CD4-positive, CD25-positive, alpha-beta regulatory T cell (primary cell): ENCODE measurements at regions not wholly inside any gene's neighbourhood (a gene's known extent, or its start where the extent isn't known, plus 50 kb on each side); places are given as distances from the start of the nearest gene placed in this dataset.
"Not testable (repeated sequence)": the region's sequence is repeated elsewhere in the genome, so short reads cannot be mapped to it uniquely, and the experiment has no call there.

Source experiments
- ATAC-seq, 2 donors: fragments of 150-1000 bp; cut with Tn5 transposase; one replicate each; pipeline ENCODE4 v1.10.0; 2021; ENCODE audit warnings: low read depth in 2 of 2, moderate number of reproducible peaks in 2 of 2, moderate library complexity in 1 of 2
- DNase-seq, 3 donors: peaks; one replicate each; pipeline versions ENCODE4 v3.0.0 to v3.0.0-alpha.2; 2012 to 2022; ENCODE audit warnings: mixed read lengths in 1 of 3
- H3K27ac ChIP-seq: one replicate; pipeline ENCODE4 v1.7.0; 2013; ENCODE audit warnings: mild to moderate bottlenecking, low read length; ENCODE audit not compliant: insufficient read depth, poor library complexity, severe bottlenecking
- H3K27me3 ChIP-seq: one replicate; pipeline ENCODE4 v1.7.0; 2013; ENCODE audit warnings: low read length; ENCODE audit not compliant: control insufficient read depth, insufficient read depth
- H3K36me3 ChIP-seq: one replicate; pipeline ENCODE4 v1.7.0; 2013; ENCODE audit warnings: mild to moderate bottlenecking, low read length, moderate library complexity; ENCODE audit not compliant: control insufficient read depth, insufficient read depth
- H3K4me1 ChIP-seq: 2 replicates; pipeline ENCODE4 v1.7.0; 2013; ENCODE audit warnings: mild to moderate bottlenecking, low read length; ENCODE audit not compliant: insufficient read depth, control insufficient read depth, poor library complexity, severe bottlenecking
- H3K4me3 ChIP-seq: one replicate; pipeline ENCODE4 v1.7.0; 2013; ENCODE audit warnings: low read depth, mild to moderate bottlenecking, low read length, moderate library complexity
- H3K9me3 ChIP-seq, 2 experiments: 1 replicate in 1 of 2; 2 replicates in 1 of 2; pipeline ENCODE4 v1.7.0; 2013; ENCODE audit warnings: low read length in 2 of 2, mild to moderate bottlenecking in 1 of 2, moderate library complexity in 1 of 2; ENCODE audit not compliant: control insufficient read depth in 2 of 2
- H3K27ac Mint-ChIP-seq, 3 donors: one replicate each; pipeline ENCODE4 v1.8.0; 2020 to 2022; ENCODE audit warnings: mild to moderate bottlenecking in 3 of 3, mixed read lengths in 3 of 3, moderate library complexity in 2 of 3
- H3K27me3 Mint-ChIP-seq: one replicate; pipeline ENCODE4 v1.8.0; 2022; ENCODE audit warnings: mild to moderate bottlenecking, mixed read lengths
- H3K36me3 Mint-ChIP-seq: one replicate; pipeline ENCODE4 v1.8.0; 2020; ENCODE audit warnings: mixed read lengths
- H3K4me1 Mint-ChIP-seq, 4 donors: one replicate each; pipeline ENCODE4 v1.8.0; 2020 to 2022; ENCODE audit warnings: mixed read lengths in 4 of 4, mild to moderate bottlenecking in 1 of 4
- H3K4me3 Mint-ChIP-seq, 4 donors: one replicate each; pipeline ENCODE4 v1.8.0; 2020 to 2022; ENCODE audit warnings: mild to moderate bottlenecking in 4 of 4, mixed read lengths in 4 of 4, moderate library complexity in 3 of 4
- H3K9me3 Mint-ChIP-seq, 7 donors: one replicate each; pipeline ENCODE4 v1.8.0; 2020 to 2022; ENCODE audit warnings: mixed read lengths in 7 of 7, mild to moderate bottlenecking in 3 of 7, moderate library complexity in 2 of 7

DNA sequence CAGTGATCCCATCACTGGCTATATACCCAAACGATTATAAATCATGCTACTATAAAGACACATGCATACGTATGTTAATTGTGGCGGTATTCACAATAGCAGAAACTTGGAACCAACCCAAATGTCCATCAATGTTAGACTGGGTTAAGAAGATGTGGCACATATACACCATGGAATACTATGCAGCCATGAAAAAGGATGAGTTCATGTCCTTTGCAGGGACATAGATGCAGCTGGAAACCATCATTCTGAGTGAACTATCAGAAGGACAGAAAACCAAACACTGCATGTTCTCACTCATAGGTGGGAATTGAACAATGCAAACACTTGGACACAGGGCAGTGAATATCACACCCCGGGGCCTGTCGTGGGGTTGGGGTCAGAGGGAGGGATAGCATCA, 1335.4 kb downstream of the EPHA7 start:
- DNase-seq: not testable (repeated sequence)

DNA sequence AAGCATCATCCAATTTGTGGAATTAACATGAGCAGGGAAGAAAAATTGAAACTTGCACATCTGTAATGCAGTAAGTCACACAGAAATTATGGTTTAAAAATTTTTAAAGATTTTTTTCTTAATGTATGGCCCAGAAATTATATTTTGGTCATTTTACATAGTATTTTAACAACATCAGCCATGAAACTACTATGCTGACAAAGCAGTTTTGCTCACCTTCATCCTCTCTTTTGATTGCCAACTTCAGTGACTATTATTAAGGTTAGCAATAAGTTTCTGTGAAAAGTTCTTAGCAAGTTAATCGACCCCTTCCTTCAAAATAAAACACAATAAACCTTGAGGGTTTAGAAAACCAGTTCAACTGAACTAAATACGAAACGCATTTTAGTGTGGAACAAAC, 1347.0 kb downstream of the EPHA7 start:
- H3K4me3 Mint-ChIP-seq: no peak overlapping the region
- Histone ChIP-seq H3K9me3 (no peaks in the 10 kb centered on the region), H3K4me3 (no peak overlapping the region), H3K4me1 (no peaks in the 10 kb centered on the region), H3K27ac (no peak overlapping the region), H3K27me3 (no peaks in the 10 kb centered on the region), H3K36me3 (no peaks in the 10 kb centered on the region)
- no peaks in the 10 kb centered on the region for H3K36me3 Mint-ChIP-seq
- H3K4me1 Mint-ChIP-seq: no peaks in the 10 kb centered on the region
- H3K9me3 Mint-ChIP-seq: peaks cover 0 to 12% (median 5%) of the 10 kb centered on the region in 7 donors
- H3K27me3 Mint-ChIP-seq: no peaks in the 10 kb centered on the region
- no peak for DNase-seq
- ATAC-seq: no peak
- no peak overlapping the region for H3K27ac Mint-ChIP-seq

More for the DNA sequence above, 1335.4 kb downstream of the EPHA7 start:
- H3K4me3 Mint-ChIP-seq, H3K27ac Mint-ChIP-seq, H3K27me3 ChIP-seq, H3K36me3 Mint-ChIP-seq, H3K4me1 Mint-ChIP-seq, H3K4me3 ChIP-seq, H3K27ac ChIP-seq, H3K36me3 ChIP-seq, ATAC-seq, H3K4me1 ChIP-seq, H3K27me3 Mint-ChIP-seq, H3K9me3 ChIP-seq: not testable (repeated sequence)
- H3K9me3 Mint-ChIP-seq: peaks cover 3 to 30% (median 7%) of the 10 kb centered on the region in 7 donors

DNA sequence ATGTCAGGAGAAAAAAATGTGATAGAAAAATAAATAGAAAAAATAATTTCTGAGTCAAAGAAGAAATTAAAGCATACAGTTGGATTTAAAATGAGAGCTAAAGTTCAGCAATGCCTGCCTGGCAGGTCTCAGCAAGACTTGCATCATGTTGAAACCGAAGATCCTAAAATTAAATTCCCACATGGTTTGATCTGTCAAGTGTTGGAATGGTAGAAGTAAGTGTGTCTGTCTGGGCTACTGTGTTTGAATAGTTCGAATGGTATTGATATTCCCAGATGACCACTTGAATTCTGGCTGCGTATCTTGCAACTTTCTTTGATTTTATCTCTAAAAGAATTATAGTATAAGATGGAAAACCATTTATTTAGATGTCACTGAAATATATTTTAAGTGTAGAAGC, 1349.6 kb downstream of the EPHA7 start:
- Histone ChIP-seq H3K27ac (no peak overlapping the region), H3K9me3 (no peaks in the 10 kb centered on the region), H3K27me3 (no peaks in the 10 kb centered on the region), H3K4me1 (no peaks in the 10 kb centered on the region), H3K4me3 (no peak overlapping the region), H3K36me3 (no peaks in the 10 kb centered on the region)
- no peak for ATAC-seq
- no peak overlapping the region for H3K4me3 Mint-ChIP-seq
- H3K27me3 Mint-ChIP-seq: no peaks in the 10 kb centered on the region
- no peak for DNase-seq
- H3K27ac Mint-ChIP-seq: no peak overlapping the region
- H3K4me1 Mint-ChIP-seq: no peaks in the 10 kb centered on the region
- peaks cover 0 to 8% (median 3%) of the 10 kb centered on the region in 7 donors for H3K9me3 Mint-ChIP-seq
- no peaks in the 10 kb centered on the region for H3K36me3 Mint-ChIP-seq

DNA sequence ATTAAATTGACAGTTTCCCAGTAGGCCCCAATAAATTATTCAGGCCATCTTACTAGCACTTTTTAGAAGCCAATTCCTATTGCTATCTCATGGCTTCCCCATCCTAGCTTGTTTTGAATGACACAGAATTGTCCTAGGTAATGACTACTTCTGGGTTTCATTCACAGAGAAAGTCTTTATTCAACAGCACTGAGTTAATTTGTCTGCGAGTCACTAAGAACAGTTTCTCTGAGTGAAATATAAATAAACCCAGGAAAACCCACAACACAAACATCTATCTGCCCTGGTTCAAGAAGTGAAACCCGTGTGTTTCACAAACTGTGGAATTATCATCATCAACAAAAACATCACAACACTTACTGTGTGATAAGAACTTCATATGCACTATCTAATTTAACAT, 1366.8 kb downstream of the EPHA7 start:
- no peaks in the 10 kb centered on the region for H3K4me1 ChIP-seq
- no peak overlapping the region for H3K4me3 Mint-ChIP-seq
- no peak for ATAC-seq
- DNase-seq: no peak
- H3K27me3 Mint-ChIP-seq: no peaks in the 10 kb centered on the region
- no peak overlapping the region for H3K27ac ChIP-seq
- no peak overlapping the region for H3K4me3 ChIP-seq
- peaks cover 3 to 16% (median 4%) of the 10 kb centered on the region in 7 donors for H3K9me3 Mint-ChIP-seq
- H3K9me3 ChIP-seq: no peaks in the 10 kb centered on the region
- no peaks in the 10 kb centered on the region for H3K27me3 ChIP-seq
- no peaks in the 10 kb centered on the region for H3K4me1 Mint-ChIP-seq
- H3K27ac Mint-ChIP-seq: no peak overlapping the region
- H3K36me3 Mint-ChIP-seq: no peaks in the 10 kb centered on the region
- no peaks in the 10 kb centered on the region for H3K36me3 ChIP-seq

DNA sequence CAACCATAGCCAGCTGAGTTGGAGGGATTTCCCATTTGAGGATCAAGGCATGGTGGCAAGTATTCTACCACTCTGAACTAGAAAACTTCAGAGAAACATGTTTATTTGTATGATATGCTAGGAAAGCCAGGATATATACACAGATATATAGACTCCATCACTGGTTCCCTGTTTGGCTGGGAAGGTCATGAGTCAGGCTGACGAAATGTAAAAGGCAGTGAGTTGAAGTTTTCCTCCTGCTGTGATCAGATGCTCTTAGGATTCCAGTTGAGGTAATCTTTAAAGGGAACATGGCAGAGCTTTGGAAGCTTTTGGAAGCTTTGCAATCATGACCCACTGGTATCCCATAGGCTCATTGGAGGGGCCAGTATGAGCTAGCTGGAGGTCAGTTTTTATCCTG, 1369.1 kb downstream of the EPHA7 start:
- H3K27ac Mint-ChIP-seq: no peak overlapping the region
- Histone ChIP-seq H3K4me1 (no peaks in the 10 kb centered on the region), H3K27ac (no peak overlapping the region), H3K36me3 (no peaks in the 10 kb centered on the region), H3K4me3 (no peak overlapping the region), H3K9me3 (no peaks in the 10 kb centered on the region), H3K27me3 (no peaks in the 10 kb centered on the region)
- no peaks in the 10 kb centered on the region for H3K27me3 Mint-ChIP-seq
- H3K9me3 Mint-ChIP-seq: peaks cover 2 to 16% (median 4%) of the 10 kb centered on the region in 7 donors
- H3K36me3 Mint-ChIP-seq: no peaks in the 10 kb centered on the region
- ATAC-seq: no peak
- no peak overlapping the region for H3K4me3 Mint-ChIP-seq
- H3K4me1 Mint-ChIP-seq: no peaks in the 10 kb centered on the region
- DNase-seq: no peak

DNA sequence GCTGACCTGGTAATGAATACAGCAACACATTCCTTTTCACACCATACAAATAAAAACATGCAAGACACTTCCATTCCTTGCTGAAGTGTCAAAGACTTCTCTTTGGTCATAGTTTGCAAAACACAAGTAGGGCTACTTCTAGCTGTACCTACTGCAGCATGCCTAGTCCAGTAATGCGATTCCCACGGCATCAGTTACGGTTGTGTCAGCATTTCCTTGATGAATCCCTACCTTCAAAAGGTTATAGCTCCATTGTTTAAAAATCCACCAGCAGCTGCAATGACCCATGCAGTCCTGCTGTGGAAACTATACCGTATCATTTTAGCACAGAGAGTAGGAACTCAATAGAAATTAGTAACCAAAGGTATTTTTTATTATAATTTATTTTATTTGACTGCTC, 1371.5 kb downstream of the EPHA7 start:
- H3K9me3 Mint-ChIP-seq: peaks cover 2 to 15% (median 6%) of the 10 kb centered on the region in 7 donors
- no peaks in the 10 kb centered on the region for H3K36me3 Mint-ChIP-seq
- no peak overlapping the region for H3K4me3 Mint-ChIP-seq
- ATAC-seq: no peak
- no peaks in the 10 kb centered on the region for H3K36me3 ChIP-seq
- H3K4me1 ChIP-seq: no peaks in the 10 kb centered on the region
- H3K27ac Mint-ChIP-seq: no peak overlapping the region
- H3K27ac ChIP-seq: no peak overlapping the region
- no peak for DNase-seq
- no peaks in the 10 kb centered on the region for H3K4me1 Mint-ChIP-seq
- H3K4me3 ChIP-seq: no peak overlapping the region
- no peaks in the 10 kb centered on the region for H3K27me3 ChIP-seq
- H3K9me3 ChIP-seq: no peaks in the 10 kb centered on the region
- H3K27me3 Mint-ChIP-seq: no peaks in the 10 kb centered on the region

DNA sequence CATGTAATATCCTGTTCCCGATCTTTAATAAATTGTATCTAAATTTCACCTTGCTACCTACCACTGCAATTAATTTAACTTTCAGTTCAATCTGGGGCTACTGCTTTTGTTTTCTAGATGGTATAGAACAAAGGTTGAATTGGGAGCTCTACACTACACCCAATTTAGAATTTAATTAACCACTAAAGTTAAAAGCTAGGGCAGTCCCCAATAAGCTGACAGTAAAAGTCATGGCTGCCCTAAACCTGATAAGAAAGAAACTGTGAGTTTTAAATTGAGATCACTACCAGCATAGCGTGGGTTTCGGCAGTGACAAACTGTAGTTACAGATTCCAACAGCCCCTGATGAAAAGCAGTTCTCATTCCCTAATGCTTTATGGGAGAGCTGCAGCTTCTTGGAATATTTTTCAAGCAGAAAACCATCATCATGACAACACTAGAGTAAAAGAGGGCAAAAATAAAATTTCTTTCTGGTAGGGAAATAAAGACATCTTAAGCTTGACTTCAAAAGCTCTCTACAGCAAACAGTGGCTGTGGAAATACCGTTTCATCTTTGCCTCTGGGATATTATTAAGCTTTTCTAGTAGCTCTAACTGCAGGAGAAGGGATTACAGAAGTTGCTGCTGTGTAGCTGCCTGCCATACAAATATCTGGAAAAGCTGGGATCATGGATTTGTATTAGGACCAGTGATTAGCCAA, 1372.1 kb downstream of the EPHA7 start:
- Mint-ChIP-seq H3K27me3 (no peaks in the 10 kb centered on the region), H3K9me3 (peaks cover 2 to 11% (median 7%) of the 10 kb centered on the region in 7 donors), H3K4me3 (no peak overlapping the region), H3K4me1 (no peaks in the 10 kb centered on the region), H3K36me3 (no peaks in the 10 kb centered on the region), H3K27ac (no peak overlapping the region)
- Histone ChIP-seq H3K27me3 (no peaks in the 10 kb centered on the region), H3K4me1 (no peaks in the 10 kb centered on the region), H3K36me3 (no peaks in the 10 kb centered on the region), H3K4me3 (no peak overlapping the region), H3K27ac (no peak overlapping the region), H3K9me3 (no peaks in the 10 kb centered on the region)
- ATAC-seq (no peak), DNase-seq (no peak)

DNA sequence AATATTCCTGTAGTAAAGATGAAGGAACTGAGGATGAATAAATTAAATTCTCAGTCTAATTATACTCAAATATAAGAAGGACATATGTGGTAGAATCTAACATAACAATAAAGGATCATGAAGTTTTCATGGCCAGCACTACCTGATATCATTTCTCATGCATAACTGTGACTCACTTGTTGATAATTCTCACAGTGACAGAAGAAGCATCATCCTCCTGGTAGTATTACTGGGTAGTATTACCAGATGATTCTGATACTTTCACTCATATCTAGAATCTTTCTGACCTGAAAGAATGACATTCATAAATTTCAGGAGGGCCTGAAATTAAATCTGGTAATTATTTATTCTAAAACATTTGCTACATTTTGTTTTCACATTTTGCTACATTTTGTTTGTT, 1375.0 kb downstream of the EPHA7 start:
- H3K27me3 ChIP-seq: no peaks in the 10 kb centered on the region
- no peak overlapping the region for H3K27ac ChIP-seq
- DNase-seq (no peak), ATAC-seq (no peak)
- Mint-ChIP-seq H3K9me3 (peaks cover 0 to 9% (median 5%) of the 10 kb centered on the region in 7 donors), H3K4me3 (no peak overlapping the region), H3K27ac (no peak overlapping the region), H3K36me3 (no peaks in the 10 kb centered on the region), H3K27me3 (no peaks in the 10 kb centered on the region), H3K4me1 (no peaks in the 10 kb centered on the region)
- H3K9me3 ChIP-seq: no peaks in the 10 kb centered on the region
- H3K36me3 ChIP-seq: no peaks in the 10 kb centered on the region
- no peak overlapping the region for H3K4me3 ChIP-seq
- no peaks in the 10 kb centered on the region for H3K4me1 ChIP-seq
